Bronchial epithelial cell (primary cell): ENCODE measurements at regions not wholly inside any gene's neighbourhood (a gene's known extent, or its start where the extent isn't known, plus 50 kb on each side); places are given as distances from the start of the nearest gene placed in this dataset.
A peak's percentile ranks its signal among the peaks of the same experiment; 100 is the strongest.

ENCODE experiments used
- DNase-seq: peaks from one replicate; pipeline ENCODE4 v3.0.0-alpha.2; 2010; ENCODE audit warnings: low read depth
- FAIRE-seq: peaks from 2 replicates; lab custom pipeline; 2011; peaks lifted over from hg19 to GRCh38; lab: Jason Lieb, UNC
- H3K27me3 ChIP-seq: 2 replicates; pipeline ENCODE4 v1.5.1; 2011; ENCODE audit warnings: low read length; ENCODE audit not compliant: control insufficient read depth, insufficient read depth
- H3K36me3 ChIP-seq: 2 replicates; pipeline ENCODE4 v1.5.1; 2011; ENCODE audit warnings: low read length; ENCODE audit not compliant: control insufficient read depth, insufficient read depth
- H3K4me3 ChIP-seq: 2 replicates; pipeline ENCODE4 v1.5.1; 2011; ENCODE audit warnings: mild to moderate bottlenecking, low read depth, low read length, control low read depth
- CTCF ChIP-seq: IDR thresholded peaks from 2 replicates; pipeline ENCODE4 v1.5.1; 2011; ENCODE audit warnings: mild to moderate bottlenecking, moderate library complexity, low read length, control low read depth, inconsistent platforms; ENCODE audit not compliant: insufficient read depth, severe bottlenecking

- no peaks in the 10 kb centered on the region for H3K36me3 ChIP-seq
- peak; percentile 43 for TF ChIP-seq CTCF
- H3K4me3 ChIP-seq: no peak overlapping the region
- H3K27me3 ChIP-seq: no peaks in the 10 kb centered on the region
- DNase-seq (peak; percentile 4), FAIRE-seq (no peak)
These were observed 53.9 kb upstream of the KIAA1210 start for GRCh38 chrX:119181491-119181890.

DNA sequence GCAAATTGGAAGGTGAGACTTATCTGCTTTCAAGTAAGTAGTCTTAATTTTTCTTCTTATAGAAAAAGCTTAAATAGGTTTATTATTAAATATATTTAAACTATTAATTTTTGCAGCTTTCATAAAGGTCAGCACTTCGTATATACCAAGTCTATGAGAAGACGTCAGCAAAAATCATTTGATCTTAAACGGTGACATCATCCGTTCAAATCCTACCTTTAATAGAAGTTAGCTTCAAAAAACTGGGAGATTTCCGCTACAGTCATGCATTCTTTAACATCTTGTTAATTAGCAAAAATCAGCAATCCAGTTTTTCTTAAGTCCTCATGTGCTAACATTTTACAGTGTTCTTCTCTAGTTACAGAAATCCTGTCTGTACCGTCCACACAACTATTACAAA lies 49.9 kb upstream of the PGRMC1 start:
- H3K36me3 ChIP-seq: no peaks in the 10 kb centered on the region
- H3K27me3 ChIP-seq: no peaks in the 10 kb centered on the region
- H3K4me3 ChIP-seq: no peak overlapping the region
- no peak for FAIRE-seq
- no peak for DNase-seq
- no peak for TF ChIP-seq CTCF
